Endothelial cell of umbilical vein (primary cell): ENCODE measurements at regions not wholly inside any gene's neighbourhood (a gene's known extent, or its start where the extent isn't known, plus 50 kb on each side); places are given as distances from the start of the nearest gene placed in this dataset.
A peak's percentile ranks its signal among the peaks of the same experiment; 100 is the strongest.

ENCODE experiments used
- BruUV-seq: library from RNA; stranded (reverse); fragments of 400-500 nt; replicated peaks from 2 replicates; lab custom pipeline; 2021; lab: Mats Ljungman, UMichigan
- CTCF ChIA-PET: fragments of 300-600, 350-600 bp; sonication (Branson Sonifier 250); formaldehyde crosslinking; loops from one replicate; lab custom pipeline; 2021; ENCODE audit warnings: antibody characterized with exemption, inconsistent platforms; lab: Charles Lee
- POLR2A ChIA-PET: fragments of 300-600, 350-600 bp; sonication (Branson Sonifier 250); formaldehyde crosslinking; loops from one replicate; lab custom pipeline; 2021; ENCODE audit warnings: antibody characterized with exemption, inconsistent platforms; lab: Charles Lee
- DNase-seq: peaks from one replicate; pipeline ENCODE4 v3.0.0-alpha.2; 2011; ENCODE audit warnings: low read depth, low spot score
- FAIRE-seq: peaks from 2 replicates; lab custom pipeline; 2011; peaks lifted over from hg19 to GRCh38; lab: Jason Lieb, UNC
- H2AFZ ChIP-seq: 2 replicates; pipeline ENCODE4 v1.6.0; 2012; ENCODE audit warnings: low read depth, low read length, control low read depth, inconsistent platforms
- H3K27ac ChIP-seq: 2 replicates; pipeline ENCODE4 v1.5.1; 2011; ENCODE audit warnings: low read depth, mild to moderate bottlenecking, control low read depth, low read length, moderate library complexity; ENCODE audit not compliant: insufficient read depth
- H3K27me3 ChIP-seq, 2 experiments: 2 replicates each; pipeline versions ENCODE4 v1.6.0 to v1.6.1; 2011; ENCODE audit warnings: low read length in 2 of 2, mixed read lengths in 1 of 2; ENCODE audit not compliant: control insufficient read depth in 2 of 2, insufficient read depth in 2 of 2
- H3K36me3 ChIP-seq, 2 experiments: 2 replicates in 1 of 2; 3 replicates in 1 of 2; pipeline ENCODE4 v1.5.1; 2011; ENCODE audit warnings: low read length in 2 of 2, mild to moderate bottlenecking in 1 of 2, moderate library complexity in 1 of 2; ENCODE audit not compliant: control insufficient read depth in 2 of 2, insufficient read depth in 2 of 2; ENCODE audit errors: extremely low read depth in 1 of 2
- H3K4me1 ChIP-seq: 3 replicates; pipeline ENCODE4 v1.5.1; 2011; ENCODE audit warnings: mild to moderate bottlenecking, low read length; ENCODE audit not compliant: control insufficient read depth, insufficient read depth; ENCODE audit errors: extremely low read depth
- H3K4me2 ChIP-seq: 2 replicates; pipeline ENCODE4 v1.6.1; 2011; ENCODE audit warnings: low read length, control low read depth, mixed read lengths; ENCODE audit not compliant: insufficient read depth
- H3K4me3 ChIP-seq, 3 experiments: fragments of 200-600 bp in 1 of 3; sonication (generic), shearing (Covaris generic) in 1 of 3; replicated peaks in 1 of 3; 2 replicates each; pipeline ENCODE4 v1.5.1; 2011 to 2016; ENCODE audit warnings: control low read depth in 3 of 3, low read length in 3 of 3, mild to moderate bottlenecking in 2 of 3, inconsistent platforms in 1 of 3, low read depth in 1 of 3, moderate library complexity in 1 of 3; ENCODE audit not compliant: insufficient read depth in 1 of 3
- H3K79me2 ChIP-seq: 2 replicates; pipeline ENCODE4 v1.6.0; 2012; ENCODE audit warnings: low read length, inconsistent platforms; ENCODE audit not compliant: control insufficient read depth, insufficient read depth
- H3K9ac ChIP-seq: replicated peaks from 2 replicates; pipeline ENCODE3; 2011; ENCODE audit warnings: low read length, control low read depth; ENCODE audit not compliant: insufficient read depth; ENCODE audit errors: extremely low read depth
- H3K9me1 ChIP-seq: replicated peaks from 3 replicates; pipeline ENCODE4 v1.6.0; 2011; ENCODE audit warnings: mild to moderate bottlenecking, low read length; ENCODE audit not compliant: control insufficient read depth, insufficient read depth; ENCODE audit errors: extremely low read depth
- H3K9me3 ChIP-seq: replicated peaks from 2 replicates; pipeline ENCODE4 v1.5.1; 2012; ENCODE audit warnings: low read length, inconsistent platforms; ENCODE audit not compliant: control insufficient read depth, insufficient read depth
- H4K20me1 ChIP-seq: replicated peaks from 2 replicates; pipeline ENCODE3; 2011; ENCODE audit warnings: mild to moderate bottlenecking, low read length; ENCODE audit not compliant: control insufficient read depth, insufficient read depth; ENCODE audit errors: extremely low read depth
- CTCF ChIP-seq, 2 donors: IDR thresholded peaks; 1 replicate in 1 of 2; 2 replicates in 1 of 2; pipeline ENCODE4 v1.5.1; 2011; ENCODE audit warnings: low read length in 2 of 2, mild to moderate bottlenecking in 2 of 2, moderate library complexity in 2 of 2, control low read depth in 1 of 2, inconsistent platforms in 1 of 2, low read depth in 1 of 2; ENCODE audit not compliant: insufficient read depth in 1 of 2; ENCODE audit errors: extremely low read depth in 1 of 2
- FOS ChIP-seq: IDR thresholded peaks from 2 replicates; pipeline ENCODE4 v1.6.1; 2011; ENCODE audit warnings: mild to moderate bottlenecking, low read length, moderate library complexity, borderline replicate concordance; ENCODE audit not compliant: insufficient read depth
- GATA2 ChIP-seq: IDR thresholded peaks from 2 replicates; pipeline ENCODE4 v1.7.0; 2011; ENCODE audit warnings: low read depth, mild to moderate bottlenecking, moderate library complexity, mixed read lengths, low read length; ENCODE audit not compliant: insufficient read length, insufficient read depth
- JUN ChIP-seq: IDR thresholded peaks from 2 replicates; pipeline ENCODE4 v1.6.1; 2011; ENCODE audit warnings: borderline replicate concordance, low read depth; ENCODE audit not compliant: insufficient read length, insufficient read depth
- POLR2A ChIP-seq: IDR thresholded peaks from 2 replicates; pipeline ENCODE4 v1.6.1; 2012; ENCODE audit warnings: low read depth, mild to moderate bottlenecking, control low read depth, low read length
- dilution Hi-C: fragments of 300-500 bp; cut with MboI; formaldehyde crosslinking; loops from one replicate; pipeline ENCODE4 v1.15.0; 2019; ENCODE audit warnings: low sequenced_read_pairs; ENCODE audit not compliant: extremely low pct_ligation_motif_present
- intact Hi-C: fragments of 100-400 bp; cut with micrococcal nuclease; formaldehyde crosslinking; loops from one replicate; pipeline ENCODE4 v1.10.0; 2022
- TF ChIP-seq, protein P1 (sequence below): IDR thresholded peaks from 2 replicates; pipeline ENCODE4 v1.6.1; 2011; ENCODE audit not compliant: insufficient read depth, insufficient read length

DNA sequence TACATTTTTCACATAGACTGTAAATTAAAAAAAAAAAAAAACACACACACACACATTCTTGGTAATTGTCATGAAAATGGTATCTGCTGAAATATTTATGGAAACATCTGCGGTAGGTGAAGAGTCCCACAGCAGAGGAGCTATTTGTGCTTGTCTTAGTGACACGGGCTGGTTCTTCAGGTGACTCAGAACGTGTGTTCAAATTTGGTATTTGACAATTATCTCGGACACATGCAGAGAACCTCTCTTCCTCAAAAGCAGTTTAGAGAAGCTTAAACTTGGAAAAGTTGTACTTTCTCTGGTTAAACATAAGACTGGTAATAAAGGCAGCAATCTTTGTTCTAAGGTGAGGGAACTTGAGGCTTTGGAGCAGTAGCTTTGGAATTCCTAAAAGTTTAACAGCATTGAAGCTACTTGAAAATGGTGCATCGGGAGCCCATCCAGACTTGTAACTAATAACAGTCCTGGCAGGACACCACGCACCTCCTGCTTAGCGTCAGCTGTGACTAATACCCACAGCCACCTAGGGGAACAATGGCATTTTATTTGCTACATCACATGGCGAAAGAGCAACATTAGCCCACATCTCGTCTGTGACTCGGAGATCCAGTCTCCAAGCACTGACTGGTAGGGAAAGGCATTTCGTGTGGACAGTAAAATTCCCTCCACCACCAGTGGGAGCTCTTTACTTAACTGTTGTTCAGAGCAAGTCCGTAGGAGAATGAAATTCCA is 1505.1 kb upstream of the SLC10A2 start:
- DNase-seq, result peak; percentile 89
- H2AFZ ChIP-seq, result peak overlapping the region; percentile 43
- H3K4me1 ChIP-seq, result no peaks in the 10 kb centered on the region
- peak; percentile 79 for FAIRE-seq
- no peaks in the 10 kb centered on the region for H3K9me3 ChIP-seq
- no peaks in the 10 kb centered on the region for H4K20me1 ChIP-seq
- H3K4me2 ChIP-seq, result no peak overlapping the region
- no peaks in the 10 kb centered on the region for H3K27me3 ChIP-seq
- H3K4me3 ChIP-seq, result no peak overlapping the region
- no peaks in the 10 kb centered on the region for H3K9me1 ChIP-seq
- BruUV-seq, result no TSS peak
- ChIA-PET POLR2A (no interaction called here), CTCF (interaction anchor here (0.6 to 3.9 kb wide), 34 partner anchors 8 to 1999 kb away, joined by 3 to 45 read pairs (median 4); partner anchors contain the start of gene EFNB2)
- no peaks in the 10 kb centered on the region for H3K79me2 ChIP-seq
- peak overlapping the region; percentile 4 for H3K27ac ChIP-seq
- intact Hi-C loops (loop anchor here (1.0 to 10.0 kb wide), 6 partner anchors 254 to 1965 kb away; no protein-coding TSS in a partner anchor), dilution Hi-C loops (no loop called here)
- TF ChIP-seq CTCF (IDR thresholded peaks at IDR 0.05; ENCODE audit: extremely low read depth in 1 of 2, insufficient read depth in 1 of 2, low read depth in 1 of 2, low read length in 2 of 2) (peak; percentile 73 to 76), POLR2A (no peak)
- TF ChIP-seq, protein P1, sequence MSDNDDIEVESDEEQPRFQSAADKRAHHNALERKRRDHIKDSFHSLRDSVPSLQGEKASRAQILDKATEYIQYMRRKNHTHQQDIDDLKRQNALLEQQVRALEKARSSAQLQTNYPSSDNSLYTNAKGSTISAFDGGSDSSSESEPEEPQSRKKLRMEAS, result no peak
- H3K9ac ChIP-seq, result no peak overlapping the region
- no peaks in the 10 kb centered on the region for H3K36me3 ChIP-seq

- H3K79me2 ChIP-seq, result no peaks in the 10 kb centered on the region
- H3K27ac ChIP-seq, result no peak overlapping the region
- no peaks in the 10 kb centered on the region for H3K4me1 ChIP-seq
- H3K36me3 ChIP-seq, result no peaks in the 10 kb centered on the region
- no peak overlapping the region for H3K4me2 ChIP-seq
- TF ChIP-seq JUN (no peak), FOS (no peak), POLR2A (no peak), CTCF (IDR thresholded peaks at IDR 0.05; ENCODE audit: extremely low read depth in 1 of 2, insufficient read depth in 1 of 2, low read depth in 1 of 2, low read length in 2 of 2) (no peak), GATA2 (no peak)
- TF ChIP-seq, protein P1, result no peak
- no peaks in the 10 kb centered on the region for H3K27me3 ChIP-seq
- no TSS peak for BruUV-seq
- no peak for FAIRE-seq
- DNase-seq, result no peak
- CTCF ChIA-PET, result interaction anchor here (1.2 kb wide), 1 partner anchor 14 kb away, joined by 4 read pairs; no protein-coding TSS in a partner anchor
- H3K9ac ChIP-seq, result no peak overlapping the region
- H3K9me3 ChIP-seq, result no peaks in the 10 kb centered on the region
- H4K20me1 ChIP-seq, result no peaks in the 10 kb centered on the region
- POLR2A ChIA-PET, result no interaction called here
- no peak overlapping the region for H3K4me3 ChIP-seq
- intact Hi-C loops (no loop called here), dilution Hi-C loops (no loop called here)
- H3K9me1 ChIP-seq, result no peaks in the 10 kb centered on the region
- H2AFZ ChIP-seq, result no peak overlapping the region
Observed at GRCh38 chr13:104567114-104567513, 1500.9 kb upstream of the SLC10A2 start.
